SK-N-MC (cell line): ENCODE measurements at regions not wholly inside any gene's neighbourhood (a gene's known extent, or its start where the extent isn't known, plus 50 kb on each side); places are given as distances from the start of the nearest gene placed in this dataset.

ENCODE experiments used
- DNase-seq: peaks from one replicate; pipeline ENCODE4 v3.0.0-alpha.2; 2011; ENCODE audit warnings: low read depth, low spot score
- H3K27ac ChIP-seq: fragments of 200-600 bp; sonication (generic); 2 replicates; pipeline ENCODE4 v1.5.1; 2016; ENCODE audit warnings: mixed run types
- H3K36me3 ChIP-seq: fragments of 200-600 bp; sonication (generic); 2 replicates; pipeline ENCODE4 v1.6.1; 2017; ENCODE audit warnings: antibody characterized with exemption, low read length, mixed read lengths; ENCODE audit not compliant: insufficient read depth
- H3K4me3 ChIP-seq: fragments of 200-600 bp; sonication (generic); 2 replicates; pipeline ENCODE4 v1.5.1; 2016
- H3K9ac ChIP-seq: fragments of 200-600 bp; sonication (generic); 2 replicates; pipeline ENCODE4 v1.8.0; 2017; ENCODE audit warnings: mixed run types, mixed read lengths; ENCODE audit not compliant: insufficient read length
- H3K9me3 ChIP-seq: fragments of 200-600 bp; sonication (generic); 2 replicates; pipeline ENCODE4 v1.6.1; 2017; ENCODE audit warnings: low read depth, mild to moderate bottlenecking, antibody characterized with exemption, low read length, moderate library complexity, mixed read lengths
- EZH2 ChIP-seq: fragments of 200-600 bp; sonication (generic); IDR thresholded peaks from one replicate; pipeline ENCODE4 v1.6.1; 2017; ENCODE audit warnings: antibody characterized with exemption
- FOXP2 ChIP-seq: optimal IDR thresholded peaks from 2 replicates; pipeline ENCODE3; 2011; ENCODE audit warnings: mild to moderate bottlenecking, moderate library complexity; ENCODE audit not compliant: insufficient read depth; ENCODE audit errors: extremely low read length, control extremely low read depth
- POLR2AphosphoS5 ChIP-seq: IDR thresholded peaks from 2 replicates; pipeline ENCODE4 v1.6.1; 2012; ENCODE audit warnings: mild to moderate bottlenecking, low read depth, low read length, borderline replicate concordance

DNA sequence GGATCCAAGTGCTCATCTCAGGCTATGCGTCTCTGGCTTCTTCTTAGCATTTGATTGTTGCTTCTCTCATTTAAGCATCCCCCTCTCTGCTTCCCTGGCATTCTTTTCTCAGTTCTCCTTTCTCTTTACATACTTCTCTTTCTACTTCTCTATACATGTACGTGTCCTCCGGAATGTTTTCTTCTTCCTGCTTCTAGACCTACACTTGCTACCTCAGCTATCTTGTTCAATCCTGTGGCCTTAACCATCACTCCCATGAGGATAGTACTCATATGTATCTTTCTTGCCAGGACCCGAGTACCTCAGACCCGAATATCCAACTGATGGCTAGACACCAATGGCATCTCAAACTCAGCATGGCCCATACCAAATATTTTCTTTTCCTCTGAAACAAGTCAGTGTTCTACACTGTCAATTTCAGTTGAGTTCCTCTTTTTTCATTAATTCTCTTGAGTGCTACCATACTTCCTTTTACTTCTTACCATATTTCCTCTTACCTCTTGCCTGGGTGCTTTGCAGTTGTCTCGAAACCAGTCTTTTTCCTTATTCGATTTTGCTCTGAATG, 115.1 kb upstream of the SLC38A2 start:
- Histone ChIP-seq H3K27ac (no peak overlapping the region), H3K36me3 (no peaks in the 10 kb centered on the region), H3K4me3 (no peak overlapping the region), H3K9ac (no peak overlapping the region), H3K9me3 (no peaks in the 10 kb centered on the region)
- no peak for TF ChIP-seq EZH2
- no peak for DNase-seq

DNA sequence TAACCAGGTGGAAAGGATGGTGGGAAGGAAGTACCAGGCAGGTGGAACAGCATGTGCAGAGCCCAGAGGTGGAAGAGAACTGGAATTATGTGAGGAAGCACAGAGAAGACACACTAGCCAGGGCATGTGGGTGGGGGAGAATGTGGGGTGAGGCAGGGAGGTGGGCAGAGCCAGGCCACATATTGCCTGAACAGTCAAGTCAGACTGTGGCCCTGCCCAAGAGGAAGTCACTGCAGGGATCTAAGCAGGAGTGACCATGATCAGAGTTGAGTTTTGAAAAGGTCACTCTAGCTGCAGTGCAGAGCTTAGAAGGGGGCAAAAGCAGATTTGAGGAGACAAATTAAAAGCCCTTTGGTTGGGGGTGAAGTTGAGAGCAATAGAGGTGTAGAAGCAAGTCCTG, 114.0 kb upstream of the SLC38A2 start:
- no peaks in the 10 kb centered on the region for H3K36me3 ChIP-seq
- TF ChIP-seq FOXP2 (no peak), POLR2AphosphoS5 (no peak)
- DNase-seq, result no peak
- no peaks in the 10 kb centered on the region for H3K9me3 ChIP-seq
- no peak overlapping the region for H3K4me3 ChIP-seq
- H3K9ac ChIP-seq, result no peak overlapping the region
- H3K27ac ChIP-seq, result no peak overlapping the region

DNA sequence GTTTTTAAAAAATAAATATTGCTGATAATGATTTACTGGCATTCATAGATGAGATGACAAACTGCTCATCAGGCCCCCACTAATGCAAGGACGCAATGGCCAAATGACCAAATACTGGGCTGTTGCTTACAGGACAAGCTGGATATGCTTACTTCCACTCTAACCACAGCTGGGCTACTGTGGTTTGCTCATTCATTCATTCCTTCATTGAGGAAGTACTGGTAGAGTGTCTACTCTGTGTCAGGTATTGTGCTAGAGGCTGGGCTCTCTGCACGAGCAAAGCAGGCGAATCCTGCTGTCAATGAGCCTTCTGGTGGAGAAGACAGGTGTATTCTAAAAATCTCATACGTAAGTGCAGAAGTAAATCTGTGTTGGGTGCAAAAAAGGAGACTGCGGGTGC, 113.3 kb upstream of the SLC38A2 start:
- TF ChIP-seq EZH2 (no peak), FOXP2 (no peak), POLR2AphosphoS5 (no peak)
- no peak for DNase-seq
- no peak overlapping the region for H3K4me3 ChIP-seq
- no peaks in the 10 kb centered on the region for H3K36me3 ChIP-seq
- H3K9ac ChIP-seq, result no peak overlapping the region
- no peaks in the 10 kb centered on the region for H3K9me3 ChIP-seq
- no peak overlapping the region for H3K27ac ChIP-seq

DNA sequence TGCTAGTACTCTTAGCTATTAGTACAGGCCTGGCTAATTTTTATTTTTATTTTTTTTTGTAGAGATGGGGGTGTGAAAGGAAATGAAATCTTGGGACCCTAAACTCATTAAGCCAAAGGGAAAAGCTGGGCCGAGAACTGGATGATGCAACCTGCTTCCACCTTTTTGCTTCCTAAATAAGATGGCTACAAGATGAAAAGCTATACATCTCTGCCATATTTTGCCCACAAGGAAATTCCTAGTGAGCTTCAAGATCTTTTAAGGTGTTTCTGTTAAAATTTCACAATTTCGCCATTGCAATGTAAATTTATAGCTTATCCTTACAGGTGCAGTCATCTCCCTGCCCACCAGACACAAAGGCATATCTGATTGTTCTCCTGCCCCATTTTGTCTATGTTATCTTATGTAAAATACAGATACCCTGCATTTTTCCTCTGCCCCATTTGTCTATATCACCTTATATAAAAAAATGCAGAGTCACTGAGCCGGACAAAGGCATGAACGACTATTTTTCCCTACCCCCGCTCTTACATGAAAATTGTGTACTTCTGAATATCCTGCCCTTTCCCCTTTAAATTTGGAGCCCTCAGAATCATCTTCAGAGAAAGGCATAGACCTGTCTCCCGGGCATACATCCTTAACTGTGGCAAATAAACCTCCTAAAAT, 112.0 kb upstream of the SLC38A2 start:
- no peak for DNase-seq
- TF ChIP-seq FOXP2, result no peak
- no peak for TF ChIP-seq POLR2AphosphoS5
- no peak for TF ChIP-seq EZH2
- no peak overlapping the region for H3K4me3 ChIP-seq
- H3K36me3 ChIP-seq, result no peaks in the 10 kb centered on the region
- H3K9me3 ChIP-seq, result no peaks in the 10 kb centered on the region
- no peak overlapping the region for H3K9ac ChIP-seq
- no peak overlapping the region for H3K27ac ChIP-seq

DNA sequence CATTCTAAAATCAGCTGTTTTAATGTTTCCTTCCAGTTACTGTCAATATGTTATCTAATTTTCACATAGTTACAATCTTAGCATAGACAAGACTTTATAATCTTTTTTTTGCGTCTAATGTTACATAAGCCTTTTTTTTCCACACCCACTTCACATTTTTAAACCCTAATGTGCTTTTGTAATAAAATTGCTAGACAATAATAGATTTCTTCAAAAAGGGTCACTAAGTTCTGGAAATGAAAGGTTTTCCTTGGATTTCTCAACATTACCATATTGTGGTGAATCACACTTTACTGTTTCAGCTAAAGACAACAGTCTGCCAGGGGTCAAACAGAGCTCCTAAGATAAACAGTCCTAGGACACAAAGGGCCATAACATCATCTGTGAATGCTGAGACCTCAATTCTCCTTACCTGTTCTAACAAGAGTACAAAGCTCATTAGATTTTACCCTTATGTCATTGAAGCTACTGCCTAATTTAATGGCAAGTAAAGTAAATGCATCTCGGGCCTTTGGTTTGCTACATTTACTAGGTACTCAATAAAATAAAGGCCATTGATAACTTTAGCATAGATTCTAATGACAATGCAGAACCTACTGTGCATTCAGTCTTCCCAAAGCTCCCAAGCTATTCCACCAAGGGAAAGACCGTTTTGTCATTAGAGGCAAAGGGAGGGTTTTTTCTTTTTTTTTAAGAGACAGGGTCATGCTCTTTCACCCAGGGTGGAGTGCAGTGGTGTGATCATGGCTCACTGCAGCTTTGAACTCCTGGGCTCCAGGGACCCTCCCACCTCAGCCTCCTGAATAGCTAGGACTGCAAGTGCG, 111.2 kb upstream of the SLC38A2 start:
- H3K9me3 ChIP-seq, result no peaks in the 10 kb centered on the region
- no peaks in the 10 kb centered on the region for H3K36me3 ChIP-seq
- H3K9ac ChIP-seq, result no peak overlapping the region
- H3K27ac ChIP-seq, result peak overlapping the region; percentile 27; the same call in 1 of the 2 replicates
- DNase-seq, result no peak
- H3K4me3 ChIP-seq, result peak overlapping the region; percentile 21
- TF ChIP-seq FOXP2, result no peak
- no peak for TF ChIP-seq EZH2
- no peak for TF ChIP-seq POLR2AphosphoS5

DNA sequence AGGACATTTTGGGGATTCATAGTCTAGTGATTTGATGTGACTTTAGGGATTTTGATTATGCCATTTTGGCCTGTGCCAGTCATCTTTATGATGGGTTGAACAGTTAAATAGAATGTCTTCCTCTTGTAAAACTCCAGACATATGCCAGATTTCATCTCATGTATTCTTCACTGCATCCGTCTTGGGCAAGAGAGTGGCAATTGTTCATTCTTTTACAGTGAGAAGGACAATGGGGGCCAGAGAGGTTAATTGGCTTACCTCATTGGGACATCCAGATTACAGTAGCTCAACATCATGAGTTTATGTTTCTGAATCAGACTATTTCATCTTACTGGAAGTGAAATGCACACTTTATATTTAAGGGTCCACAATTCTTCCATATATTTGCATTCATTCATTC, 108.2 kb upstream of the SLC38A2 start:
- Histone ChIP-seq H3K27ac (no peak overlapping the region), H3K4me3 (no peak overlapping the region), H3K36me3 (no peaks in the 10 kb centered on the region), H3K9me3 (no peaks in the 10 kb centered on the region), H3K9ac (no peak overlapping the region)
- no peak for TF ChIP-seq EZH2
- no peak for TF ChIP-seq POLR2AphosphoS5
- no peak for TF ChIP-seq FOXP2
- no peak for DNase-seq

DNA sequence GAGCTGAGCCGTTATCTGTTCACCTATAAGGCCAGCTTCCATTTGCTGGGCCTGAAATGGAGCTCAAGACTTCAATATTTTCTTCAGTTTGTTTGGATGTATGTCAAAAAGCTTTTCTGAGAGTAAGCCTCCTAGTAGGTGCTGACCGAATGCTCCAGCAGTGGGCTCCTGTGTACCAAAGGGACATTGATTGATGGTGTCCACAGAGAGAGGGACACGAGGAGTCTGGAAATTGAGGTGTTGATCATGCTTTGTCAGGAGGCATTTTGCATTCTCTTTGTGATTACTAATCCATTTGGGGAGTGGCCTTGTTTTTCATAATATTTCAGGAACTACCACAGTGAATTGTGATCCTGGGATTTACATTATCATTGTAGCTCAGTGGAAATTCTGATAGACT, 107.7 kb upstream of the SLC38A2 start:
- Histone ChIP-seq H3K9me3 (no peaks in the 10 kb centered on the region), H3K9ac (no peak overlapping the region), H3K36me3 (no peaks in the 10 kb centered on the region), H3K27ac (no peak overlapping the region), H3K4me3 (no peak overlapping the region)
- TF ChIP-seq FOXP2, result no peak
- no peak for TF ChIP-seq EZH2
- no peak for TF ChIP-seq POLR2AphosphoS5
- DNase-seq, result no peak

DNA sequence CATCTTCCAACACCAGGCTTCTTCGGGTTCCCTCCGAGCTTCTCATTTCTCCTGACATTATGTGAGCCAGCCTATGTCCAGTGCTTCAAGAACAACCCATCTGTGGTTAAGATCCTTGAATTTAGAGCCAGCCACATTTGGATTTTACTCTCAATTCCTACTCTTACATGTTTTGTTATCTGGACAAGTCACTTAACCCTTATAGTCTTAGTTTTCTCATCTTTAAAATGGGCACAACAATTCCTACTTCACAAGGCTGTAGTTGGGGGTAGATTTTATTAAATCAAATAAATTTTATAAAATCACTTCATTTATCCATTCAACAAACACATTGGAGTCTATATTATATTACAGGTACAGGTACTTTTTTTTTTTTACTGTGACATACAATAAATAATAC, 105.5 kb upstream of the SLC38A2 start:
- no peak for DNase-seq
- TF ChIP-seq FOXP2 (no peak), EZH2 (no peak), POLR2AphosphoS5 (no peak)
- H3K27ac ChIP-seq, result no peak overlapping the region

More for the DNA sequence above, 105.5 kb upstream of the SLC38A2 start:
- no peak overlapping the region for H3K9ac ChIP-seq
- no peaks in the 10 kb centered on the region for H3K36me3 ChIP-seq
- no peaks in the 10 kb centered on the region for H3K9me3 ChIP-seq
- no peak overlapping the region for H3K4me3 ChIP-seq
